Bronchial epithelial cell (primary cell): ENCODE measurements at regions not wholly inside any gene's neighbourhood (a gene's known extent, or its start where the extent isn't known, plus 50 kb on each side); places are given as distances from the start of the nearest gene placed in this dataset.
"Not testable (repeated sequence)": the region's sequence is repeated elsewhere in the genome, so short reads cannot be mapped to it uniquely, and the experiment has no call there.

Experiments used
- DNase-seq: peaks from one replicate; pipeline ENCODE4 v3.0.0-alpha.2; 2010; ENCODE audit warnings: low read depth
- FAIRE-seq: peaks from 2 replicates; lab custom pipeline; 2011; peaks lifted over from hg19 to GRCh38; lab: Jason Lieb, UNC
- H3K27me3 ChIP-seq: 2 replicates; pipeline ENCODE4 v1.5.1; 2011; ENCODE audit warnings: low read length; ENCODE audit not compliant: control insufficient read depth, insufficient read depth
- H3K36me3 ChIP-seq: 2 replicates; pipeline ENCODE4 v1.5.1; 2011; ENCODE audit warnings: low read length; ENCODE audit not compliant: control insufficient read depth, insufficient read depth
- H3K4me3 ChIP-seq: 2 replicates; pipeline ENCODE4 v1.5.1; 2011; ENCODE audit warnings: mild to moderate bottlenecking, low read depth, low read length, control low read depth
- TF ChIP-seq, protein P1 (sequence below): IDR thresholded peaks from 2 replicates; pipeline ENCODE4 v1.5.1; 2011; ENCODE audit warnings: mild to moderate bottlenecking, moderate library complexity, low read length, control low read depth, inconsistent platforms; ENCODE audit not compliant: insufficient read depth, severe bottlenecking

DNA sequence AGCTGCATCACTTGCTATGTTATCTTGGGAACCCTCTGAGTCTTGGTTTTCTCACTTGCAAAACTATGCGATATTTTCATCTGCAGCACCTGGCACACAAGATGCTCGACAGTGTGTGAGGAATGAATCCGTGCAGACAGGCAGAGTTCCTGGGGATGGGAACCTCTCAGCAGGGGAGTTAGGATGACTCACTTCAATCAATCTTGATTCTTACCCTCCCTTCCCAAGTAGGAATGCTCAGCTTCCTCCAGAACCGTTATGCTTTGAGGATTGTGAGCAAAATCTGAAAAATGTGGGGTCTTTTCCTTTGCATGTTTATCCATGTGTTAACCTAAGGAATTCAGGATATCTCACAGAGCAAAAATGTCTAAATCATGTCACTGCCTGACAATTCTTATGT lies 68.9 kb upstream of the HNF1B start:
- no peak for FAIRE-seq
- no peak overlapping the region for H3K4me3 ChIP-seq
- peak; percentile 60 for DNase-seq
- no peaks in the 10 kb centered on the region for H3K36me3 ChIP-seq
- TF ChIP-seq, protein P1, sequence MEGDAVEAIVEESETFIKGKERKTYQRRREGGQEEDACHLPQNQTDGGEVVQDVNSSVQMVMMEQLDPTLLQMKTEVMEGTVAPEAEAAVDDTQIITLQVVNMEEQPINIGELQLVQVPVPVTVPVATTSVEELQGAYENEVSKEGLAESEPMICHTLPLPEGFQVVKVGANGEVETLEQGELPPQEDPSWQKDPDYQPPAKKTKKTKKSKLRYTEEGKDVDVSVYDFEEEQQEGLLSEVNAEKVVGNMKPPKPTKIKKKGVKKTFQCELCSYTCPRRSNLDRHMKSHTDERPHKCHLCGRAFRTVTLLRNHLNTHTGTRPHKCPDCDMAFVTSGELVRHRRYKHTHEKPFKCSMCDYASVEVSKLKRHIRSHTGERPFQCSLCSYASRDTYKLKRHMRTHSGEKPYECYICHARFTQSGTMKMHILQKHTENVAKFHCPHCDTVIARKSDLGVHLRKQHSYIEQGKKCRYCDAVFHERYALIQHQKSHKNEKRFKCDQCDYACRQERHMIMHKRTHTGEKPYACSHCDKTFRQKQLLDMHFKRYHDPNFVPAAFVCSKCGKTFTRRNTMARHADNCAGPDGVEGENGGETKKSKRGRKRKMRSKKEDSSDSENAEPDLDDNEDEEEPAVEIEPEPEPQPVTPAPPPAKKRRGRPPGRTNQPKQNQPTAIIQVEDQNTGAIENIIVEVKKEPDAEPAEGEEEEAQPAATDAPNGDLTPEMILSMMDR = no peak
- H3K27me3 ChIP-seq = no peaks in the 10 kb centered on the region

DNA sequence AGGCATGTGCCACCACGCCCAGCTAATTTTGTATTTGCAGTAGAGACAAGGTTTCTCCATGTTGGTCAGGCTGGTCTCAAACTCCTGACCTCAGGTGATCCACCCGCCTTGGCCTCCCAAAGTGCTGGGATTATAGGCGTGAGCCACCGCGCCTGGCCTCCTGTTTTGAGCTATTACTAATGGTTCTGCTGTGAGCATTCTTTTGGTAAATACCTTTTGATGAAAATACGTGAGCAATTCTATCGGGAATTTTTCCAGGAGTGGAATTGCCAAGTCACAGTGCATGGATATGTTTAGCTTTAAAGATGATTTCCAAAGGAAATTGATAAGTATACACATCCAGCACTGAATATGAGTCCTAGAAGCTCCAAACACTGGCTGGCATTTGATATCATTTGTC lies 64.0 kb upstream of the HNF1B start:
- DNase-seq, FAIRE-seq, H3K4me3 ChIP-seq: not testable (repeated sequence)

DNA sequence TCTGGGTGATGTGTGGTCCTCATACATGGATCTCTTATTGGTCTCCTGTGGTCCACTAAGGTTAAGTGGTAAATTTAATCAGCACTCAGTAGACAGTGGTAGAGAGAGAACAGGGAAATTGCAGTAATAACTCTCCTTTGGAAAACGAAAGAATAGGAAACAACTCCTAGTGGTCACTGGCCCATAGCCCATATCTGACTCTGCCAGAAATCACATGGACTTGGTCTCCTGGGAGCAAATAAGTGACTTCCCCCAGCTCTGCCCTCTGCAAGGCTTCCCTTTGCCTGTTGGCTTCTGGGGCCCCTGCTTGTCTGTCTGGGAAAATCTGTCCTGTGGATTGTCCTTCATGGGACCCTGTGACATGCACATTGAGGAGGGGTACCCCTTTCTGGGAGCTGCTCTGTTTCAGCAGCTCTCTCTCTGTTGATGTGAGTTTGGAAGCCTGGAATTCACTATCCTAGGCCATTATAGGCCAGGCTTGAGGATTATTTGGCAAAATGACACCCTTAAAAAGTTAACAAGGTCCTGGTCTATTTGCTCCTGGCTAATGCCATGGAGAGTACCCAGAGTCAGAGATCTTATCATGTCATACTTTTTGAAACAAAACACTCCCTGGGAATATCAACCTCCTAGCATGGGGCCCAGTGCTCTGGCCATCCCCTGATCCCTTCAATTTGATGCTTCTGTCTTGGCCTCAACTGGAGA lies 58.0 kb upstream of the HNF1B start:
- Histone ChIP-seq H3K27me3 (no peaks in the 10 kb centered on the region), H3K4me3 (no peak overlapping the region), H3K36me3 (no peaks in the 10 kb centered on the region)
- FAIRE-seq (no peak), DNase-seq (no peak)
- TF ChIP-seq, protein P1 = no peak

More for the DNA sequence above, 64.0 kb upstream of the HNF1B start:
- not testable (repeated sequence) for H3K36me3 ChIP-seq, H3K27me3 ChIP-seq

DNA sequence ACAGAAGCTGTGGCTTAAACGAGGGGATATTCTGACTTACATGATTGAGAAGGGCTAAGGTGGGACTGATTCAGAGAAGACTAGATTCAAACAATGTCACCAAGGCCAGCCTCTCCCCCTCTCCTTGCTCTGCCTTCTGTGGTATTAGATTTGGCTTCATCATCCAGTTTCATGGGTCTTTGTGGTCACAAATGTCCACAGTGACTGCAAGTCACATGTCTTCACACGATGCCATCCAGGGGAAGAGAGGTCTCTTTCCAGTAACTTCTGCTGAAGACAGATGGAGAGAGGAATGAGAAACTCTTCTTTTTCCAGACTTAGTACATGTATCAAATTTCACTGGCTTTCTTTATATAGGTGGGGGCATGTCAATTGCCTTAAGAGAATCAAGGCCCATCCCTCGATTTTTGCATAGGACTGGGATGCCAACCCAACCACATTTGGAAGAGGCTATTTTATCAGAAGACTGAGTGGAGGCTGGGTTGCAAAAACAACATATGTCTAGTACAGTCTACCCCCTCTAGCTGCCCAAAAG lies 57.3 kb upstream of the HNF1B start:
- no peak for FAIRE-seq
- no peak for DNase-seq
- Histone ChIP-seq H3K27me3 (no peaks in the 10 kb centered on the region), H3K4me3 (no peak overlapping the region), H3K36me3 (no peaks in the 10 kb centered on the region)
- TF ChIP-seq, protein P1 = no peak

DNA sequence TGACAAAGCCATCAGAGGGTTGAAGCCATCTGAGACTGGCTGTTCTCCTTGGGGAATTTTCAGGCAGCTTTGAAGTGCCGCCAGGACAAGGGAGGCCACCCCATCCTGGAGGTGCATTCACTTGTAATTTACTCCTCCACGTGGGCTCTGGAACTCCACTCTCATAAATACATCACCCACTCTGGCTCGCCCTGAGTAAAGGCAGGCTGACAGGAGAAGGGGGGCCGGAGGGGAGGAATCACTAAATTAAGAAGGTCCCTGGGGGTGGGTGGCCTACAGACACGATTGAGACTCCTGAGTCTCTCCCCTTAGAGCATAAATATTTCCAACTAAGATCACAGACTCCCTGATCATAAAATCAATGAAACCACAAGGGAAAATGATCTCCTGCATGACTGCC lies 56.3 kb upstream of the HNF1B start:
- H3K36me3 ChIP-seq = no peaks in the 10 kb centered on the region
- DNase-seq = no peak
- TF ChIP-seq, protein P1 = no peak
- H3K27me3 ChIP-seq = no peaks in the 10 kb centered on the region
- no peak for FAIRE-seq
- no peak overlapping the region for H3K4me3 ChIP-seq

DNA sequence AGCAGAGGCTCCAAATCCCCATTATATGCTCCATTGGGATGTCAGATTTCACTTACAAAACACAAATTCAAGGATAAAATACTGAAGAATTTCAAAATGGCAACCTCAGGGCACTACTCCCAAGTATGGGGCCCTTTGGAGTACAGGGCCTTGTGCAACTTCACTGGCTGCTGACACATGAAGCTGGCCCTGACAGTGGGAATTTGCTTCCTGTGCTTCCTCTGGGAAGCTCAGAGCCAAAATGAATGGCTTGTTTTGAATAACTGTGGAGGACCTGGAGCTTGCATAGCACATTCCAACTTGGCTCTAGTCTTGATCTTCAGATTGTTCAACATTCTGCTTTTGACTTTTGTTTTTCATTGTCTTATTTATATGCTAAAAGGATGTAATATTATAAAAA lies 52.3 kb upstream of the HNF1B start:
- TF ChIP-seq, protein P1 = no peak
- Histone ChIP-seq H3K27me3 (no peaks in the 10 kb centered on the region), H3K4me3 (no peak overlapping the region)

More for the DNA sequence above, 52.3 kb upstream of the HNF1B start:
- no peaks in the 10 kb centered on the region for H3K36me3 ChIP-seq
- FAIRE-seq (no peak), DNase-seq (no peak)
